CD4-positive, alpha-beta T cell (primary cell): ENCODE measurements at regions not wholly inside any gene's neighbourhood (a gene's known extent, or its start where the extent isn't known, plus 50 kb on each side); places are given as distances from the start of the nearest gene placed in this dataset.

Experiments
- ATAC-seq: fragments of 200-7000 bp; cut with Tn5 transposase; one replicate; pipeline ENCODE4 v1.10.0; 2022; ENCODE audit warnings: mild to moderate bottlenecking; ENCODE audit not compliant: poor library complexity
- CTCF ChIA-PET: fragments of 350-600 bp; sonication (Branson Sonifier 250); formaldehyde crosslinking; loops from one replicate; lab custom pipeline; 2021; ENCODE audit warnings: antibody characterized with exemption, inconsistent platforms; lab: Charles Lee
- POLR2A ChIA-PET: fragments of 350-600 bp; sonication (Branson Sonifier 250); formaldehyde crosslinking; loops from one replicate; lab custom pipeline; 2021; ENCODE audit warnings: antibody characterized with exemption, inconsistent platforms; lab: Charles Lee
- DNase-seq, 14 experiments: peaks; one replicate each; pipeline ENCODE4 v3.0.0-alpha.2; 2013 to 2020; ENCODE audit warnings: mixed read lengths in 2 of 14
- H3K27ac ChIP-seq, 2 donors: one replicate each; pipeline versions ENCODE4 v1.5.1 to v1.7.0; 2013; ENCODE audit warnings: low read length in 2 of 2, low read depth in 1 of 2, mild to moderate bottlenecking in 1 of 2
- H3K27me3 ChIP-seq, 2 experiments: 1 replicate in 1 of 2; 2 replicates in 1 of 2; pipeline versions ENCODE4 v1.6.1 to v1.7.0; 2013; ENCODE audit warnings: low read length in 2 of 2, control low read depth in 1 of 2, mild to moderate bottlenecking in 1 of 2, moderate library complexity in 1 of 2; ENCODE audit not compliant: insufficient read depth in 2 of 2, control insufficient read depth in 1 of 2
- H3K36me3 ChIP-seq: one replicate; pipeline ENCODE4 v1.6.1; 2013; ENCODE audit warnings: low read length, control low read depth; ENCODE audit not compliant: insufficient read depth
- H3K4me1 ChIP-seq: one replicate; pipeline ENCODE4 v1.6.1; 2013; ENCODE audit warnings: low read length, control low read depth; ENCODE audit not compliant: insufficient read depth
- H3K4me3 ChIP-seq: one replicate; pipeline ENCODE4 v1.5.1; 2013; ENCODE audit warnings: mild to moderate bottlenecking, low read length, moderate library complexity
- H3K9me3 ChIP-seq, 2 experiments: 1 replicate in 1 of 2; 2 replicates in 1 of 2; pipeline versions ENCODE4 v1.6.1 to v1.7.0; 2013; ENCODE audit warnings: low read length in 2 of 2, mild to moderate bottlenecking in 2 of 2, control low read depth in 1 of 2, moderate library complexity in 1 of 2; ENCODE audit not compliant: control insufficient read depth in 1 of 2, insufficient read depth in 1 of 2
- H3K27ac Mint-ChIP-seq: one replicate; pipeline ENCODE4 v1.8.0; 2020; ENCODE audit warnings: mixed read lengths
- H3K27me3 Mint-ChIP-seq: one replicate; pipeline ENCODE4 v1.8.0; 2021; ENCODE audit warnings: mixed read lengths
- H3K36me3 Mint-ChIP-seq: one replicate; pipeline ENCODE4 v1.8.0; 2021; ENCODE audit warnings: low read depth, mixed read lengths
- H3K4me1 Mint-ChIP-seq: one replicate; pipeline ENCODE4 v1.8.0; 2021; ENCODE audit warnings: low read depth, mixed read lengths
- H3K4me3 Mint-ChIP-seq: one replicate; pipeline ENCODE4 v1.8.0; 2020; ENCODE audit warnings: mild to moderate bottlenecking, mixed read lengths
- H3K9me3 Mint-ChIP-seq: one replicate; pipeline ENCODE4 v1.8.0; 2020; ENCODE audit warnings: mixed read lengths
- CTCF ChIP-seq: fragments of 200-600 bp; IDR thresholded peaks from one replicate; pipeline ENCODE4 v1.8.0; 2022; ENCODE audit warnings: antibody characterized with exemption, mild to moderate bottlenecking
- intact Hi-C, 2 experiments: fragments of 100-400 bp; cut with DNase I in 1 of 2; cut with micrococcal nuclease in 1 of 2; formaldehyde crosslinking; loops; one replicate each; pipeline versions ENCODE4 v1.15.1 to v1.9.0; 2023 to 2025; cut with DNase I, micrococcal nuclease

GRCh38 chr1:199150756-199151155, 511.9 kb downstream of the PTPRC start:
- Mint-ChIP-seq H3K36me3 (no peaks in the 10 kb centered on the region), H3K4me1 (no peaks in the 10 kb centered on the region), H3K4me3 (no peak overlapping the region), H3K27ac (no peak overlapping the region), H3K27me3 (no peaks in the 10 kb centered on the region), H3K9me3 (no peaks in the 10 kb centered on the region)
- H3K27me3 ChIP-seq: no peaks in the 10 kb centered on the region
- H3K4me3 ChIP-seq: no peak overlapping the region
- DNase-seq (no peak), ATAC-seq (no peak)
- TF ChIP-seq CTCF: no peak
- ChIA-PET POLR2A (no interaction called here), CTCF (no interaction called here)
- no peaks in the 10 kb centered on the region for H3K4me1 ChIP-seq
- no peaks in the 10 kb centered on the region for H3K9me3 ChIP-seq
- no peaks in the 10 kb centered on the region for H3K36me3 ChIP-seq
- intact Hi-C loops: no loop called here
- no peak overlapping the region for H3K27ac ChIP-seq

- TF ChIP-seq CTCF: no peak
- Mint-ChIP-seq H3K9me3 (no peaks in the 10 kb centered on the region), H3K4me3 (no peak overlapping the region), H3K27me3 (no peaks in the 10 kb centered on the region), H3K36me3 (no peaks in the 10 kb centered on the region), H3K4me1 (no peaks in the 10 kb centered on the region), H3K27ac (no peak overlapping the region)
- H3K9me3 ChIP-seq: no peaks in the 10 kb centered on the region
- ChIA-PET CTCF (no interaction called here), POLR2A (no interaction called here)
- H3K27me3 ChIP-seq: no peaks in the 10 kb centered on the region
- H3K4me3 ChIP-seq: no peak overlapping the region
- ATAC-seq: no peak
- H3K27ac ChIP-seq: no peak overlapping the region
- DNase-seq: no peak
- no peaks in the 10 kb centered on the region for H3K4me1 ChIP-seq
- no peaks in the 10 kb centered on the region for H3K36me3 ChIP-seq
- intact Hi-C loops: no loop called here
Measured at GRCh38 chr1:199151634-199152425, 513.0 kb downstream of the PTPRC start.

- POLR2A ChIA-PET: no interaction called here
- Mint-ChIP-seq H3K27ac (no peak overlapping the region), H3K4me1 (no peaks in the 10 kb centered on the region), H3K27me3 (no peaks in the 10 kb centered on the region), H3K9me3 (no peaks in the 10 kb centered on the region), H3K36me3 (no peaks in the 10 kb centered on the region), H3K4me3 (no peak overlapping the region)
- Histone ChIP-seq H3K9me3 (no peaks in the 10 kb centered on the region), H3K4me3 (no peak overlapping the region), H3K27ac (no peak overlapping the region), H3K27me3 (no peaks in the 10 kb centered on the region), H3K36me3 (no peaks in the 10 kb centered on the region), H3K4me1 (no peaks in the 10 kb centered on the region)
- CTCF ChIA-PET: no interaction called here
- DNase-seq (no peak), ATAC-seq (no peak)
- no peak for TF ChIP-seq CTCF
- intact Hi-C loops: no loop called here
Measured at GRCh38 chr1:199152676-199153075, 513.8 kb downstream of the PTPRC start.
